H1 (cell line): ENCODE measurements at regions not wholly inside any gene's neighbourhood (a gene's known extent, or its start where the extent isn't known, plus 50 kb on each side); places are given as distances from the start of the nearest gene placed in this dataset.

Experiments
- CTCF ChIA-PET: fragments of 300-600 bp; sonication (Branson Sonifier 250); formaldehyde crosslinking; loops from one replicate; lab custom pipeline; 2021; ENCODE audit not compliant: partially characterized antibody; lab: Charles Lee
- POLR2A ChIA-PET: fragments of 300-600 bp; sonication (Branson Sonifier 250); formaldehyde crosslinking; loops from one replicate; lab custom pipeline; 2021; ENCODE audit warnings: inconsistent platforms; ENCODE audit not compliant: partially characterized antibody; lab: Charles Lee
- DNase-seq, 2 experiments: peaks; one replicate each; pipeline versions ENCODE4 v3.0.0 to v3.0.0-alpha.2; 2010 to 2022; ENCODE audit warnings: low spot score in 2 of 2, low read depth in 1 of 2, mixed read lengths in 1 of 2
- FAIRE-seq: peaks from 2 replicates; lab custom pipeline; 2011; peaks lifted over from hg19 to GRCh38; lab: Jason Lieb, UNC
- H2AFZ ChIP-seq: 2 replicates; pipeline ENCODE4 v1.8.1; 2012; ENCODE audit warnings: low read length, inconsistent platforms
- H2AK5ac ChIP-seq: 2 replicates; pipeline ENCODE4 v1.6.1; 2013; ENCODE audit warnings: low read depth, low read length
- H2BK120ac ChIP-seq: replicated peaks from 2 replicates; pipeline ENCODE3; 2013; ENCODE audit warnings: low read depth, low read length, inconsistent platforms
- H2BK12ac ChIP-seq: 2 replicates; pipeline ENCODE4 v1.6.1; 2013; ENCODE audit warnings: low read depth, low read length
- H2BK15ac ChIP-seq: 2 replicates; pipeline ENCODE4 v1.6.1; 2013; ENCODE audit warnings: low read length
- H2BK20ac ChIP-seq: 2 replicates; pipeline ENCODE4 v1.6.1; 2013; ENCODE audit warnings: low read length
- H2BK5ac ChIP-seq: 2 replicates; pipeline ENCODE4 v1.6.1; 2013; ENCODE audit warnings: low read depth, low read length
- H3K14ac ChIP-seq: 2 replicates; pipeline ENCODE4 v1.6.1; 2013; ENCODE audit warnings: inconsistent platforms; ENCODE audit not compliant: insufficient read length
- H3K18ac ChIP-seq: 2 replicates; pipeline ENCODE4 v1.6.1; 2013; ENCODE audit warnings: low read length; ENCODE audit errors: extremely low read depth
- H3K23ac ChIP-seq: 2 replicates; pipeline ENCODE4 v1.6.1; 2013; ENCODE audit warnings: inconsistent platforms; ENCODE audit not compliant: insufficient read length
- H3K23me2 ChIP-seq: 2 replicates; pipeline ENCODE4 v1.6.1; 2013; ENCODE audit warnings: low read depth, low read length
- H3K27ac ChIP-seq: 2 replicates; pipeline ENCODE4 v1.6.1; 2011; ENCODE audit warnings: low read depth, low read length, inconsistent platforms
- H3K27me3 ChIP-seq, 4 experiments: replicated peaks in 1 of 4; 1 replicate in 1 of 4; 2 replicates in 3 of 4; pipeline versions ENCODE4 v1.6.1 to v1.8.1; 2011 to 2013; ENCODE audit warnings: low read length in 3 of 4, mild to moderate bottlenecking in 3 of 4, inconsistent platforms in 2 of 4, mixed read lengths in 2 of 4, moderate library complexity in 1 of 4; ENCODE audit not compliant: control insufficient read depth in 3 of 4, insufficient read depth in 3 of 4; ENCODE audit errors: extremely low read depth in 1 of 4
- H3K36me3 ChIP-seq, 4 experiments: 2 replicates each; pipeline versions ENCODE4 v1.6.1 to v1.8.1; 2011 to 2013; ENCODE audit warnings: mild to moderate bottlenecking in 4 of 4, low read length in 3 of 4, moderate library complexity in 2 of 4, control low read depth in 1 of 4, inconsistent platforms in 1 of 4; ENCODE audit not compliant: insufficient read depth in 4 of 4, control insufficient read depth in 2 of 4
- H3K4ac ChIP-seq: replicated peaks from 2 replicates; pipeline ENCODE3; 2013; ENCODE audit warnings: low read length, low read depth, mixed read lengths, inconsistent platforms; ENCODE audit not compliant: insufficient read length
- H3K4me1 ChIP-seq, 4 experiments: replicated peaks in 1 of 4; 1 replicate in 1 of 4; 2 replicates in 3 of 4; pipeline versions ENCODE4 v1.6.1 to v1.8.1; 2011 to 2013; ENCODE audit warnings: low read length in 3 of 4, inconsistent platforms in 2 of 4, mixed read lengths in 1 of 4; ENCODE audit not compliant: insufficient read depth in 4 of 4, control insufficient read depth in 3 of 4
- H3K4me2 ChIP-seq, 2 experiments: 2 replicates each; pipeline versions ENCODE4 v1.6.1 to v1.8.1; 2011 to 2013; ENCODE audit warnings: low read depth in 2 of 2, low read length in 2 of 2, control low read depth in 1 of 2, inconsistent platforms in 1 of 2, mild to moderate bottlenecking in 1 of 2; ENCODE audit not compliant: insufficient read depth in 1 of 2
- H3K4me3 ChIP-seq, 4 experiments: fragments of 200-600, 300-600 bp in 1 of 4; sonication (generic), shearing (Covaris generic), sonication (Bioruptor Twin) in 1 of 4; 2 replicates each; pipeline versions ENCODE4 v1.5.1 to v1.8.1; 2011 to 2016; ENCODE audit warnings: low read length in 4 of 4, low read depth in 3 of 4, control low read depth in 2 of 4, inconsistent platforms in 2 of 4, mild to moderate bottlenecking in 2 of 4, mixed read lengths in 1 of 4, moderate library complexity in 1 of 4; ENCODE audit not compliant: insufficient read depth in 2 of 4; ENCODE audit errors: extremely low read depth in 1 of 4
- H3K56ac ChIP-seq: replicated peaks from 2 replicates; pipeline ENCODE3; 2013; ENCODE audit warnings: low read depth, mild to moderate bottlenecking, mixed read lengths, low read length, inconsistent platforms; ENCODE audit not compliant: insufficient read length
- H3K79me1 ChIP-seq: 2 replicates; pipeline ENCODE4 v1.6.1; 2013; ENCODE audit warnings: low read depth, low read length, control low read depth
- H3K79me2 ChIP-seq, 2 experiments: 2 replicates each; pipeline versions ENCODE4 v1.6.1 to v1.8.1; 2012 to 2013; ENCODE audit warnings: low read length in 2 of 2, mild to moderate bottlenecking in 2 of 2, inconsistent platforms in 1 of 2; ENCODE audit not compliant: insufficient read depth in 2 of 2, control insufficient read depth in 1 of 2
- H3K9ac ChIP-seq, 4 experiments: replicated peaks in 1 of 4; 1 replicate in 1 of 4; 2 replicates in 3 of 4; pipeline versions ENCODE4 v1.6.1 to v1.8.1; 2011 to 2013; ENCODE audit warnings: low read depth in 3 of 4, low read length in 3 of 4, control low read depth in 2 of 4, mild to moderate bottlenecking in 2 of 4, moderate library complexity in 2 of 4, inconsistent platforms in 1 of 4; ENCODE audit errors: extremely low read depth in 1 of 4
- H3K9me3 ChIP-seq, 2 experiments: 2 replicates each; pipeline versions ENCODE4 v1.6.1 to v1.8.1; 2012 to 2013; ENCODE audit warnings: mild to moderate bottlenecking in 2 of 2, moderate library complexity in 2 of 2, control low read depth in 1 of 2, inconsistent platforms in 1 of 2, low read depth in 1 of 2, low read length in 1 of 2, mixed read lengths in 1 of 2; ENCODE audit not compliant: insufficient read depth in 2 of 2
- H4K20me1 ChIP-seq, 2 experiments: replicated peaks in 1 of 2; 2 replicates each; pipeline versions ENCODE3 to v1.8.1; 2011 to 2013; ENCODE audit warnings: inconsistent platforms in 2 of 2, low read length in 2 of 2, mild to moderate bottlenecking in 1 of 2; ENCODE audit not compliant: insufficient read depth in 2 of 2, control insufficient read depth in 1 of 2
- H4K5ac ChIP-seq: 2 replicates; pipeline ENCODE4 v1.6.1; 2013; ENCODE audit warnings: low read length, low read depth, mixed read lengths, inconsistent platforms; ENCODE audit not compliant: insufficient read length
- H4K8ac ChIP-seq: 2 replicates; pipeline ENCODE4 v1.8.0; 2013; ENCODE audit warnings: mild to moderate bottlenecking, moderate library complexity, low read length, inconsistent platforms; ENCODE audit not compliant: insufficient read depth; ENCODE audit errors: extremely low read depth
- H4K91ac ChIP-seq: replicated peaks from 2 replicates; pipeline ENCODE3; 2013; ENCODE audit warnings: low read length, mixed read lengths, inconsistent platforms; ENCODE audit not compliant: insufficient read length
- KDM1A ChIP-seq: fragments of 200-600, 300-600 bp; sonication (generic); IDR thresholded peaks from 2 replicates; pipeline ENCODE4 v1.7.1; 2016; ENCODE audit warnings: mild to moderate bottlenecking, low read length, borderline replicate concordance
- POU5F1 ChIP-seq: IDR thresholded peaks from 2 replicates; pipeline ENCODE4 v1.6.1; 2011; ENCODE audit warnings: low read depth, mild to moderate bottlenecking, low read length, moderate library complexity
- TBP ChIP-seq: IDR thresholded peaks from 2 replicates; pipeline ENCODE4 v1.6.1; 2011; ENCODE audit warnings: low read depth, low read length, improper control_type of control experiment
- WGBS, 2 experiments: shearing (Covaris generic) in 1 of 2; methylation state at CpG; one replicate each; pipeline versions ENCODE4 v1.1.6 to v1.1.7; 2013 to 2015; ENCODE audit warnings: low lambda C conversion rate in 2 of 2, mixed read lengths in 2 of 2, inconsistent platforms in 1 of 2, low coverage in 1 of 2, missing lambda C conversion rate in 1 of 2; ENCODE audit not compliant: insufficient replicate concordance in 2 of 2, insufficient coverage in 1 of 2, insufficient read length in 1 of 2; ENCODE audit errors: extremely low coverage in 1 of 2, missing lambda C conversion rate in 1 of 2; 5-methylcytosine and 5-hydroxymethylcytosine counted together

GRCh38 chr12:68094195-68094594 lies 65.3 kb downstream of the IFNG start:
- Histone ChIP-seq H3K79me1 (no peaks in the 10 kb centered on the region), H2BK5ac (no peak overlapping the region), H4K91ac (no peak overlapping the region), H3K79me2 (no peaks in the 10 kb centered on the region), H2BK12ac (no peak overlapping the region), H4K5ac (no peak overlapping the region), H4K20me1 (no peaks in the 10 kb centered on the region), H2BK120ac (no peak overlapping the region), H2AFZ (no peak overlapping the region), H3K4ac (no peak overlapping the region), H2BK15ac (no peak overlapping the region), H3K56ac (no peak overlapping the region), H3K36me3 (no peaks in the 10 kb centered on the region), H3K9me3 (peaks cover 0 to 5% of the 10 kb centered on the region in 2 experiments; a peak in 2 of 4 replicates), H3K14ac (no peak overlapping the region), H3K27me3 (no peaks in the 10 kb centered on the region), H4K8ac (no peak overlapping the region), H3K23ac (no peak overlapping the region), H3K9ac (no peak overlapping the region), H3K4me2 (no peak overlapping the region), H3K23me2 (no peaks in the 10 kb centered on the region), H3K4me1 (peaks cover 0 to 5% (median 2%) of the 10 kb centered on the region in 4 experiments; a peak in 3 of 7 replicates), H2AK5ac (no peak overlapping the region), H3K18ac (no peak overlapping the region), H2BK20ac (no peak overlapping the region), H3K4me3 (no peak overlapping the region), H3K27ac (no peak overlapping the region)
- FAIRE-seq (no peak), DNase-seq (no peak)
- POLR2A ChIA-PET: no interaction called here
- TF ChIP-seq TBP (no peak), POU5F1 (no peak), KDM1A (no peak)
- WGBS, 2 experiments: 88% methylated on average over 2 of the region's 2 CpGs; no CpG with 5 or more reads in 1 of the 2 experiments
- CTCF ChIA-PET: interaction anchor here (0.7 to 3.2 kb wide), 4 partner anchors 10 to 729 kb away, joined by 3 to 19 read pairs (median 3); no protein-coding TSS in a partner anchor
